Sigmoid colon (tissue), 4 donors: ENCODE measurements at regions not wholly inside any gene's neighbourhood (a gene's known extent, or its start where the extent isn't known, plus 50 kb on each side); places are given as distances from the start of the nearest gene placed in this dataset.

Experiments
- POLR2A ChIP-seq, 2 donors: fragments of 450-650 bp; IDR thresholded peaks; one replicate each; pipeline ENCODE4 v1.6.1; 2016; ENCODE audit warnings: antibody characterized with exemption in 2 of 2, mild to moderate bottlenecking in 2 of 2, moderate library complexity in 2 of 2
- POLR2AphosphoS5 ChIP-seq, 4 donors: sonication (generic); formaldehyde crosslinking; IDR thresholded peaks; one replicate each; pipeline ENCODE4 v1.6.1; 2017; ENCODE audit warnings: antibody characterized with exemption in 4 of 4
- TF ChIP-seq, protein P1 (sequence below), 4 experiments: fragments of 450-650 bp in 3 of 4; fragments of 200-600 bp in 1 of 4; IDR thresholded peaks; one replicate each; pipeline ENCODE4 v1.5.1; 2016 to 2019; ENCODE audit warnings: antibody characterized with exemption in 4 of 4, mild to moderate bottlenecking in 3 of 4, moderate library complexity in 2 of 4

DNA sequence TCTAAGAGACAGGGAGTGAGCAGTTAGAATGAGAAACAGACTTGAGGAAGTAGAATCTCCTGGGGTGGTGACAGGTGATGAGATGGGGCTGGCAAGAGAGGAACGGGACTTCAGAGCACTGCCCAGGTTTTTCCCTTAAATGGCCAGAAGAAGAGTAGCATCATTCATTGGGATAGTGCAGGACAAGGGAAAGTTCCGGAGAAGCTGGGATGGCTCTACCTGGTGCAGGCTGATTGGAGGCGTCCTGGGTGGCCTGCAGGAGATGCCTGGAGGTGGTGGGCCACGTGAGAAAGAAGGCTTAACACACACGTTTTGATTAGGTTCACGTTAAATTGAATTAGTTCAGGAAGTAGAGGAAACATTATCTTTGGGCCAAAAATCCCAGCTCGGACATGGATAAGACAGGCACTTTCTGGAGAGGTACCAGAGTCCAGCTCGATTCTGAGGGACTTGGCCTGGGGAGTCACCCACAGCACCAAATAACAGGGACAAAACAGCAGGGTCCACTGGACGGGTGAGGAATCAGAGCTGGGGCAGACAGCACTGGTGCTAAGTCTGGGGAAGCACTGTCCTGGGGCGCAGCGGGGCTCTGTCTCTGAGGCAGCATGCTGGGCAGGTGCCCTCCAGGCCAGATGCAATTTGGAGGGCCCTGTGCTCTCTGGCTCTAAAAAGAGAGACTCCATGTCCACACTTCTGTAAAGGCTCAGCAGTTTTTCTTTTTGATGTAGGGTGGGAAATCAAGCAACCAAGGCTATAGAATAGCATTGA lies 512.3 kb upstream of the RAB6C start:
- TF ChIP-seq, protein P1, sequence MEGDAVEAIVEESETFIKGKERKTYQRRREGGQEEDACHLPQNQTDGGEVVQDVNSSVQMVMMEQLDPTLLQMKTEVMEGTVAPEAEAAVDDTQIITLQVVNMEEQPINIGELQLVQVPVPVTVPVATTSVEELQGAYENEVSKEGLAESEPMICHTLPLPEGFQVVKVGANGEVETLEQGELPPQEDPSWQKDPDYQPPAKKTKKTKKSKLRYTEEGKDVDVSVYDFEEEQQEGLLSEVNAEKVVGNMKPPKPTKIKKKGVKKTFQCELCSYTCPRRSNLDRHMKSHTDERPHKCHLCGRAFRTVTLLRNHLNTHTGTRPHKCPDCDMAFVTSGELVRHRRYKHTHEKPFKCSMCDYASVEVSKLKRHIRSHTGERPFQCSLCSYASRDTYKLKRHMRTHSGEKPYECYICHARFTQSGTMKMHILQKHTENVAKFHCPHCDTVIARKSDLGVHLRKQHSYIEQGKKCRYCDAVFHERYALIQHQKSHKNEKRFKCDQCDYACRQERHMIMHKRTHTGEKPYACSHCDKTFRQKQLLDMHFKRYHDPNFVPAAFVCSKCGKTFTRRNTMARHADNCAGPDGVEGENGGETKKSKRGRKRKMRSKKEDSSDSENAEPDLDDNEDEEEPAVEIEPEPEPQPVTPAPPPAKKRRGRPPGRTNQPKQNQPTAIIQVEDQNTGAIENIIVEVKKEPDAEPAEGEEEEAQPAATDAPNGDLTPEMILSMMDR (IDR thresholded peaks at IDR 0.05), result no peak
- no peak for TF ChIP-seq POLR2AphosphoS5 (IDR thresholded peaks at IDR 0.05)
- no peak for TF ChIP-seq POLR2A (IDR thresholded peaks at IDR 0.05)
